ENCODE measurements at regions not wholly inside any gene's neighbourhood (a gene's known extent, or its start where the extent isn't known, plus 50 kb on each side); places are given as distances from the start of the nearest gene placed in this dataset.

- TF ChIP-seq POLR2A (IDR thresholded peaks at IDR 0.05) (no peak), CTCF (IDR thresholded peaks at IDR 0.05 in 4 of 5, conservative IDR thresholded peaks at IDR 0.05 in 1 of 5) (no peak)
These were observed 209.3 kb upstream of the MAOA start for GRCh38 chrX:43446752-43447151.
